HG03565 (cell line): ENCODE measurements at regions not wholly inside any gene's neighbourhood (a gene's known extent, or its start where the extent isn't known, plus 50 kb on each side); places are given as distances from the start of the nearest gene placed in this dataset.
"Not testable (repeated sequence)": the region's sequence is repeated elsewhere in the genome, so short reads cannot be mapped to it uniquely, and the experiment has no call there.

Source experiments
- ATAC-seq: cut with Tn5 transposase; IDR thresholded peaks from one replicate; pipeline ENCODE4 v1.9.1; 2021; ENCODE audit warnings: mild to moderate bottlenecking, moderate library complexity; ENCODE audit not compliant: unreplicated experiment

- no peak for ATAC-seq
Observed at GRCh38 chr14:43003845-43004244, 1397.2 kb downstream of the LRFN5 start.

- no peak for ATAC-seq
Observed at GRCh38 chr14:43001731-43002130, 1395.1 kb downstream of the LRFN5 start.

GRCh38 chr14:42994051-42994736 lies 1387.5 kb downstream of the LRFN5 start:
- ATAC-seq: no peak

GRCh38 chr14:42992930-42993329 lies 1386.3 kb downstream of the LRFN5 start:
- no peak for ATAC-seq

GRCh38 chr14:42980419-42980818 lies 1373.7 kb downstream of the LRFN5 start:
- no peak for ATAC-seq

- ATAC-seq: not testable (repeated sequence)
Observed at GRCh38 chr14:42973171-42973570, 1366.5 kb downstream of the LRFN5 start.

- ATAC-seq: no peak
Observed at GRCh38 chr14:42965512-42965911, 1358.8 kb downstream of the LRFN5 start.

- ATAC-seq: no peak
Observed at GRCh38 chr14:42961509-42961908, 1354.8 kb downstream of the LRFN5 start.

GRCh38 chr14:42950363-42950762 lies 1343.7 kb downstream of the LRFN5 start:
- no peak for ATAC-seq

- ATAC-seq: no peak
Observed at GRCh38 chr14:42947991-42948390, 1341.3 kb downstream of the LRFN5 start.

- ATAC-seq: no peak
Observed at GRCh38 chr14:42944284-42944683, 1337.6 kb downstream of the LRFN5 start.

- no peak for ATAC-seq
Observed at GRCh38 chr14:42931308-42931707, 1324.6 kb downstream of the LRFN5 start.

GRCh38 chr14:42929806-42930480 lies 1323.3 kb downstream of the LRFN5 start:
- no peak for ATAC-seq

- no peak for ATAC-seq
Observed at GRCh38 chr14:42927313-42927712, 1320.6 kb downstream of the LRFN5 start.

- no peak for ATAC-seq
Observed at GRCh38 chr14:42921901-42922300, 1315.2 kb downstream of the LRFN5 start.

- ATAC-seq: no peak
Observed at GRCh38 chr14:42918615-42919014, 1311.9 kb downstream of the LRFN5 start.

GRCh38 chr14:42911642-42912041 lies 1305.0 kb downstream of the LRFN5 start:
- no peak for ATAC-seq

- ATAC-seq: no peak
Observed at GRCh38 chr14:42909659-42910058, 1303.0 kb downstream of the LRFN5 start.

- no peak for ATAC-seq
Observed at GRCh38 chr14:42893183-42893582, 1286.5 kb downstream of the LRFN5 start.

GRCh38 chr14:42884100-42884499 lies 1277.4 kb downstream of the LRFN5 start:
- no peak for ATAC-seq

GRCh38 chr14:42877716-42878115 lies 1271.0 kb downstream of the LRFN5 start:
- no peak for ATAC-seq

- ATAC-seq: no peak
Observed at GRCh38 chr14:42872786-42873185, 1266.1 kb downstream of the LRFN5 start.

GRCh38 chr14:42869681-42870080 lies 1263.0 kb downstream of the LRFN5 start:
- no peak for ATAC-seq
